22Rv1 (cell line): ENCODE measurements at regions not wholly inside any gene's neighbourhood (a gene's known extent, or its start where the extent isn't known, plus 50 kb on each side); places are given as distances from the start of the nearest gene placed in this dataset.

Experiments
- ZFX ChIP-seq: fragments of 450-650 bp; IDR thresholded peaks from 2 replicates; pipeline ENCODE4 v1.6.1; 2017; ENCODE audit warnings: antibody characterized with exemption, borderline replicate concordance
- TF ChIP-seq, protein P1 (sequence below): fragments of 450-650 bp; IDR thresholded peaks from 2 replicates; pipeline ENCODE4 v1.5.1; 2017; ENCODE audit warnings: mild to moderate bottlenecking

DNA sequence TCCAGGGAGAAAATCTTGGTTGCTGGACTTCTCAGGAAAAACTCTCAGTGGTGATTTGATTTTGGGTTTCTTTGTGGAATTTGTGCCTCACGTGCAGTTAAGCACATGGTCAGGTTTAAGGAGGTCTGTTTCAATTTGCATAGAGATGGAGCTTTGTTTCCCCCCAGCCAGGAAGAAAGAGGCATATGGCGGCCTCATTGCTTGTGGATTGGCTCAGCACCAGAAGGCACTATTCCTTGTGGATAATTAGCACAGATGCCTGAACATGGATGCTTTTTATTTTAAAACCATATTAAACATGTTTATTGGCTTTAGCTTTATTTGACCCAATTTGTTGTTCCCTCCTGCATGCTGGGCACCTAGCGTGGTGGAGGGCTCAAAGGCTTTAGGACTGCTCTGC, 125.1 kb upstream of the RGMA start:
- TF ChIP-seq, protein P1, sequence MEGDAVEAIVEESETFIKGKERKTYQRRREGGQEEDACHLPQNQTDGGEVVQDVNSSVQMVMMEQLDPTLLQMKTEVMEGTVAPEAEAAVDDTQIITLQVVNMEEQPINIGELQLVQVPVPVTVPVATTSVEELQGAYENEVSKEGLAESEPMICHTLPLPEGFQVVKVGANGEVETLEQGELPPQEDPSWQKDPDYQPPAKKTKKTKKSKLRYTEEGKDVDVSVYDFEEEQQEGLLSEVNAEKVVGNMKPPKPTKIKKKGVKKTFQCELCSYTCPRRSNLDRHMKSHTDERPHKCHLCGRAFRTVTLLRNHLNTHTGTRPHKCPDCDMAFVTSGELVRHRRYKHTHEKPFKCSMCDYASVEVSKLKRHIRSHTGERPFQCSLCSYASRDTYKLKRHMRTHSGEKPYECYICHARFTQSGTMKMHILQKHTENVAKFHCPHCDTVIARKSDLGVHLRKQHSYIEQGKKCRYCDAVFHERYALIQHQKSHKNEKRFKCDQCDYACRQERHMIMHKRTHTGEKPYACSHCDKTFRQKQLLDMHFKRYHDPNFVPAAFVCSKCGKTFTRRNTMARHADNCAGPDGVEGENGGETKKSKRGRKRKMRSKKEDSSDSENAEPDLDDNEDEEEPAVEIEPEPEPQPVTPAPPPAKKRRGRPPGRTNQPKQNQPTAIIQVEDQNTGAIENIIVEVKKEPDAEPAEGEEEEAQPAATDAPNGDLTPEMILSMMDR, result no peak
- TF ChIP-seq ZFX, result no peak
